ENCODE measurements at regions not wholly inside any gene's neighbourhood (a gene's known extent, or its start where the extent isn't known, plus 50 kb on each side); places are given as distances from the start of the nearest gene placed in this dataset.
A peak's percentile ranks its signal among the peaks of the same experiment; 100 is the strongest.
"Not testable (repeated sequence)": the region's sequence is repeated elsewhere in the genome, so short reads cannot be mapped to it uniquely, and the experiment has no call there.

DNA sequence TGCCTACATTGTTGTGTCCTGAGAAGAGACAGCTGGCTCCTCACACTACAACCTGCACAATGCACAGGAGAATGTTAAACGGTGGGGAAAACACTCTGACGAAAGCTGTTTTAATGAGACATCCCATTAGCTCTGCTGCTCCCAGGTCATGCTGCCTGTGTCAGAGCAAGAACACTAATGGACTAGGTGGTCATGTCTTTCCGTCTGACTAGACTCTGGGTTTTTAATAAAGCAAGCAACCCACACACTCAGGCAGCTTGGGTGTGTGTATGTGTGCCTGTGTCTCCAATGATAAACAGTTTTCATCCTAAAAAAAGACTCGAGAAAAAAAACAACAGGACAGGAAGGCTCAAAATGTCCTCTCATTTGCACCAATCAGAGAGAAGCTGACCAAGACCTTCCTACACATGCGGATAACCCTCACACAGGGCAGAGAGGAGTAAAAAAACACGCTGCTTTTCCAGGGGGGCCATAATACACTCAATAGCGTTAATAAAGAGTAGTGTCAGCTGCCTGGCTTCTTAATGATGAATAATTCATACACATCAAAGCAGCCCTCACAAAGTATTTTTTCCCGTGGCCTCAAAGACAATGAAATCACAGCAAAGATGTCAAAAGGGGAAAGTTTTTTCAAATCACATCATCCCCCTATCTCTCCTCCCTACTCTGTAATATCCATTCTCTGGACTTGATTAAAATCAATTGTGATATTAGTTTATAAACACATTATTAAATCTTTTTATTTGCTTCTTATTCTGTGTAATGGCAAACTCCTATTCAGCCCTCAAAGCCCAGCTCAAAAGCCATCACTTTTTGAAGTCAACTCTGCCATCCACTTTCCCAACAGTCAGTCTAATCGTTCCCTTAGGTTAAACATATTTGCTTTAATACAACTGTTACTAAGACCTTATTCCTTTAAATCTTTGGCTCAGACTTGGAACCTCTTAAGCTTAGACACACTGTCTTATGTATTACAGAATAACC is 244.2 kb upstream of the CDH11 start:
- no peak for DNase-seq (ENCODE audit: low read depth)

- DNase-seq (ENCODE audit: low read depth), result not testable (repeated sequence)
These were observed 234.9 kb upstream of the CDH11 start for GRCh38 chr16:65356721-65357120.

GRCh38 chr16:65355706-65356105 is 233.8 kb upstream of the CDH11 start:
- DNase-seq (ENCODE audit: low read depth), result no peak

DNA sequence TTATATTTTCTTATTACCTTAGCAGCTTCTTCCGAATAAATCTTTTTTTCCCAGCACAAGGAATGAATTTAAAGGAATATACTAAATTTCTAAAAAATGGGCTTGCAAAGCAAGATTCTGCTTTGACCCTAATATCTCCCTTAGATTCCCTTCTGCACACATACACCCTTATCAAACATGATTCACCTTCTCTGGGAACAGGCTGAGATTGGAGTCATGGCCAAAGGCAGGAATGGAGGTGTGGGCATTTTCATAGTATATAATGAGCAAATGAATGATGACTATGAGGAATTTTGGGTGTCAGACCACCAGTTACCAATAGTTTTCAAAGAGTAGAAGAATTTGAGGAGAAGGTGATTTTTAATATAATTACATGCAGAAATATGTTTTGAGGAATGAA is 231.3 kb upstream of the CDH11 start:
- DNase-seq (ENCODE audit: low read depth), result no peak

DNA sequence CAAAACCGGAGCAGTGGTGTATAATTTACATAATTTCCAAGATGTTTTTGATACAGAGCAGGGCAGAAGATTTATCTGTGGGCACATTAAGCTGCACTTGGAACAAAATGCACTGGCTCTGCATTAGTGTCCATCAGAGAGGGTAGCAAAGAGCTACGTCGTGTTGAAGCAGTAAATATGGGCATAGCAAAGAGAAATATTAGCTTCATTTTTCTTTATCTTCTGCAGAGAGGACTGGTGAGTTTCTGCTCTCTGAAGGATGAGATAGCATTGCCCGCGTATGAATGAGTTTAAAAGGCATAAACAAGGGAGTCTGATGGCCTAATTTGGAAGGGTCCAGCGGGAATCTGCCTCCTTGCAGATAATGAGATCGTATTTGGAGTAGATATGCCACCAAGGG is 227.8 kb upstream of the CDH11 start:
- no peak for DNase-seq (ENCODE audit: low read depth)

- no peak for DNase-seq (ENCODE audit: low read depth)
These were observed 221.7 kb upstream of the CDH11 start for GRCh38 chr16:65343556-65343955.

DNA sequence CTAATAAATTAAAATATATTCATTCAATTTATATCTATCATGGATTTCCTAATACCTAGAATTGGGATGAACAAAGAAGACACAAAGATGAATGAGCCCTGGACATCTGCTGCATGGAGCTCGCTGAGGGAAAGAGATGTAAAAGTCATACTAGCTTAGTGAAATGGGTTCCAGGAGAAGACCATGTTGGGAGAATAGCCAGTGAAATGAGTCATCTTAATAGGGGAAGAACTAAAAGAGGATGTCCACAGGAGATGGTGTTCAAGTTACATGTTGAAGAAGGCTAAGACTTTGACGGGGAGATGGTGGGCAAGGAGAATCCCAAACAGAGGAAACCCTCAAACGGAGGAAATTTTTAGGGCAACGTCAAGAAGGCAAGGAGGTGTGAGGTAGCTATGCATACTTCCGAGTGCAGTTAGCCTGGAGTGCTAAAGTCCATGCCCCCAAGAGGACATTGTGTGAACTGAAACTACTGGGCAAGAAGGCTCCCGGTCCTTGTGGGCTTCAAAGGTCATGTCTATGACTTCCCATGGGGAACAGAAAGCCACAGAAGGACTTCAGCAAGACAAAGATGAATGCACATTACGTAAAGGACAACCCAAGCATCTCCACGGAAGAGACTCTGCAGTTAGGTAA is 220.5 kb upstream of the CDH11 start:
- DNase-seq (ENCODE audit: low read depth), result no peak

DNA sequence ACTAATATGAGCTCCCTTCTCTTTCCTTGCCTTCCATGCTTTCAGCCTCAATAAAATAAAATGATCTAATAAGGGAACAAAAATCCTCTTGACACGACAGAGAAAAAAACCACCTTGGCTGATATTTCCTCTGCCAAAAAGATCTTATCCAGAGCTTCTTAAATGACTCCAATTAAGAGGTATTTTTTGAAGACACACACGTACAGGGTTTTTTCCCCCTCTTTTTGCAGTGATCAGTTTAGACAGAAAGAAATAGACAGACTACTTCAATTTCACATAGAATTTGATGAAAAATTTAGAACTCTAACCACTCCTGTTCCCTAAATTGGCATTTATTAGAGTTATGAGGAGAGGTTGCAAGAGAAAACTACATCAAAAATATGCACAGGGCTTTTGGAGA is 217.2 kb upstream of the CDH11 start:
- no peak for DNase-seq (ENCODE audit: low read depth)

DNA sequence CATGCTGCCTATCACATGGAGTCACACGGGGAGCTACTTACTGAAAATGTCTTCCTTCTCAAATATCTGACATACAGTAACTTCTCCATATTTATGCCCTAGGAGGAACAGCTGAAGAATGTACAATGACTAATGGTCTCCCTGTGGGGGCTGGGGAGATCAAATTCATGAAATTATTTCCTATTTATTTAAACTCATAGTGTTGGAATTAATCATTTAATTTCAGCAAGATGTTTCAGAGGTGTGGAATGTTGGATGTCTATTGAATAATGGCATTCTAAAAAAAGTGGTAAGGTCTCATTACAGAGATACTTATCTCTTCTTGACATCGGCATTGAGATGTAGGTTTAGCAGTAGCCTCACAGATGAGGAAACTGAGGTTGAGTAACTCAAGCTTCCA is 214.3 kb upstream of the CDH11 start:
- no peak for DNase-seq (ENCODE audit: low read depth)

DNA sequence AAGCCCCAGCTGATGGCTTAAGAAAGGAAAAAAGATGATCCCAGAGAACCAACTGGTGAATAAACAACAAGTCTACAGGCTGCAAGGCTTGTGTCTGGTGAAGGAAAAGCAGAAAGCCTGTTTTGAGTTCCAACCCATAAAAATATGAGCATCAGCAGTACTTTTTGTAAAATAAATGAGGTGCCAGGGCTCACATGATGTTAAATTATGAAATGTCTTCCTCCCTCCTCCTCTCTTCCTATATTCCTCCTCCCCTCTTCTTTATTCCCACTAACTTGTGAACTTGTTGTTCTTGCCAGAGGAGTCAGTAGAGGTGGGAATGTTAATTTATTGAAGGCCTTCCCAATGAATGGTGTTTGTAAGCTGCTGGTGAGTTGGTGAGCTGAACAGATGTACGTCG is 212.2 kb upstream of the CDH11 start:
- no peak for DNase-seq (ENCODE audit: low read depth)

DNA sequence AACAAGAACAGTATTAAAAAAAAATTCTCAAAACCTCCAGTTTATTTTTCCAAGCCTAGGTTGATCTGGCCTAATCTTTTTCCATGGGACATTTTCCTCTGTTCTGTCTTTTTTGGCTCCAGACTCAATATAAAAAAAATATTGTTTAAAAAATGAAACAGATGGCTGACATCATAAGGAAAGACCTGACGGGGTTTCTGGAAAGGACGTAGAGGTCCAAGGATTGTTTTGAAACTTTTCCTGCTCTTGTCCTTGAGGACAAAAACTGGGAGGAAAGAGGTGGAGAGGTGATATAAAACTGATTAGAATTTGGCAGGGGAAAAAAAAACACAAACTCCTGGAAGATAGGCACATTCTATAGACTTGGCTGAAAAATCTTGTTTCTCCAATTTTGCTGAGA is 211.4 kb upstream of the CDH11 start:
- no peak for DNase-seq (ENCODE audit: low read depth)

GRCh38 chr16:65327346-65327745 is 205.5 kb upstream of the CDH11 start:
- DNase-seq (ENCODE audit: low read depth), result no peak

GRCh38 chr16:65323655-65324237 is 201.9 kb upstream of the CDH11 start:
- DNase-seq (ENCODE audit: low read depth), result no peak

- no peak for DNase-seq (ENCODE audit: low read depth)
These were observed 197.9 kb upstream of the CDH11 start for GRCh38 chr16:65319621-65320231.

DNA sequence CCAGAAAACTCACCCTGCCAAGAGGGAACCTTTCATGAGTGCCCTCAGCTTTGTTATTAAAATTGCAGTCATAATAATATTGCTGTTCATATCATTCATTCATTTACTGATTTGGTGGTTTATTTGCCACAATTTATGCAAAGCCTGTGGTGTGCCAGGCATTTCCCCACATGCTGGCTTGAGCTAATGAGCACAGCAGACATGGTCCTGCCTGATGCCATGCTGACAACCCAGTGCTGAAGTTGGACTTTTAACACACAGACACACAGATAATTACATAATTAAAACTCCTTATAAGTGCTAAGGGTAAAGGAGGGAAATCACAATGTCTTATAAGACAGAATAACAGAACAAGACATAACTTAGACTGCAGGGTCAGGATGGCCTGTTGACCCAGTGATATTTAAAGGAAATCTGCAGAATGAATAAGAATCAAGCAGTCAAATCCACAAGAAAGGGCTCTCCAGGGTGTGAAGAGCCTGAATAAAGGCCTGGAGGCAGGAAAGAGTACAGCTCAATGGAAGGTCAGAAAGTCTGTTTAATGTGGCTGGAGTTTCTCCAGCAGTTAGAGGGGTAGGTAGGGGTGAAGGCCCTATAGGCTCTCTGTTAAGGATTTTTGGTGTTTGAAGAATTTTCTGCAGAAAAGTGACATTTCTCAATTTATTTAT is 196.9 kb upstream of the CDH11 start:
- no peak for DNase-seq (ENCODE audit: low read depth)

DNA sequence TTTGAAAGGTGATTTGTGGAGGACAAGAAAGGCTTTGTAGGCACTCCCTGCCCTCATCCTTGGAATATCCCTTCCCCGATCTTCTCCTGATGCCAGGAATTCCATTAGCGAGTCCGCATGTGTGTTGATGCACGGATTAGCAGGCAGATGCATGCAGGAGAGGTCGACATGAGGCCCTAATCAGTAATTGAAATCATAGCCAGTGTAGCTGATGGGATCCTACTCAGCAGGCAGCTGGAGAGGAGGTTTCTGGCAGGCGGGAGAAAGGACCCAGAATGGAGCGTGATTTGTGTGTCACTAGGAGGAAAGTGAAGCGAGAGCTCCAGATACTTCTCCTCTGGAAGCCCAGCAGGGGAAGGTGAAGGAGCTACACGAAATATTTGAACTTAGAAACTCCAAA is 196.3 kb upstream of the CDH11 start:
- no peak for DNase-seq (ENCODE audit: low read depth)

GRCh38 chr16:65316808-65317207 is 194.9 kb upstream of the CDH11 start:
- no peak for DNase-seq (ENCODE audit: low read depth)

DNA sequence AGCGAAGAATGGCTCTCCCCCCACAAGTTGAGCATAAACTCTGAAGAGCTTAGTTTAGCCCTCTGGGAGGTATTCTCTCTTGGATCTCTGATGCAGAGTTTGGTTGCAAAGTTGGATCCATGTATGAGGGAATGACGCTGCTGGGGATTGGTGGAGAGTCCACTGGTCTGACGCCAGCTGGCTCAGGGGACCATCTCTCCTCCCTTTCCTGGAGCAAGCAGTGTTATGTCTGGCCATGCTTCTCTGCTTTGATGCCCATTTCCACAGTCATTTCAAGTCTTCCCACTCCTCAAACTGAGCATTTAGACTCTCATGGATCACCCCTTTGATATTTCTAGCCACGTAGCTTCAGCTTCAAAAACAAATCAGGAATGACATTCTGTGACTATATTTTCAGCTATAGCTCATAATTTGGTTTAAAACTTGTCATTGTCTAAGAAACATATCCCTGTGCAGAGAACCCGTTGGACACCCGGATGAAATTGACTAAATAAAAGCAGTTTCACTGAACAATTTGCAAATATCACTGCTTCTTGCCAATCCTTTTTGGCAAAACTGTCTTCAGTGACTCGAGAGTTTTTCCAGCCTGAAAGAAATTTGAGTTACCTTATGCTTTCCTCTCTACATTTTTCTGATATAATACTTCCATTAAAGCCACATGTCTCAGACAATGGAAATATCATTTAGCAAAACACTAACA is 193.4 kb upstream of the CDH11 start:
- no peak for DNase-seq (ENCODE audit: low read depth)

DNA sequence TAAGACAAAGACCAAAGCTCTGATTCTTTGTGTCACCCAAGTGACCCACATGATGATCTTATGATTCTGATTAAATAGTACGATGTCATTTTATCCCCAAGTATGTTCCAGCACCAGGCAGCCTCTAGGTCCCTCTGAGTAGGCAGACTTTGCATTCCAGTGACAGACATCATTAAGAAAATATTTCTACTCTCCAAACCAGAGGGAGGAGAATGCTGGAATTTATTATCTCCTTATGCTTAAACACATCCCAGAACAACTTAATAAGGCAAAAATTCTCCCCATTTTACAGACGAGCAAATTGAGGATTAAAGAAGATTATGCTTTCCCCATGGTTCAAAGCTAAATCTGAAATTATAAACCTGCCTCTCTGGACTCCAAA is 192.8 kb upstream of the CDH11 start:
- no peak for DNase-seq (ENCODE audit: low read depth)

DNA sequence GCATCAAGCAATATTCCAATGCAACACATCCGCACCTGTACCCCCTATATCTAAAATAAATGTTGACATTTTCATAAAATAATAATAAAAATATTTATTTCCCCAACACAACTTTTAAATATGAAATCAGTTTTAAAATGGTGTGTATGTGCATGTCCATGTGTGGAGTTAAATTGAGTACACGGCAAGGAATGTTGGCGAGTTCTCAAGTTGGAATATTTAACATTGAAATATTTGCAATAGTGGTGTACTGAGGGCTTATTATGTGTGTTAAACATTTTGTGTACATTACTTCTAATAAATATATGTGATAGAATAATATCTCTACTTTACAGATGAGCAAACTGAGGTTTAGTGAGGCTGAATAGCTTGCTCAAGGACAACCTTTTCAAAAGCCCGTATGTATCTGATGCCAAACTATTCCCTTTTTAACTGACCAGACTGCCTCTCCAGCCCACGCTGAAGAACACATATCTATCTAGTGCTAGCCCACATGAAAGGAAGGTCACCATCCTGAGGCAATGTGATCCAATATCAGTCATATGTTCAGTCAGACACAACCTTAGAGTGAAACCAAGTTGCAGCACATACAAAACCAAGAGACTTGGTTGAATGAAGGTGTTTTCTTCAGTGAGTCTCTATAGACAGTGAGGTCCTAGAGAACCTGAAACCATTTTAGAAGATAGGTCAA is 192.2 kb upstream of the CDH11 start:
- DNase-seq (ENCODE audit: low read depth), result no peak

DNA sequence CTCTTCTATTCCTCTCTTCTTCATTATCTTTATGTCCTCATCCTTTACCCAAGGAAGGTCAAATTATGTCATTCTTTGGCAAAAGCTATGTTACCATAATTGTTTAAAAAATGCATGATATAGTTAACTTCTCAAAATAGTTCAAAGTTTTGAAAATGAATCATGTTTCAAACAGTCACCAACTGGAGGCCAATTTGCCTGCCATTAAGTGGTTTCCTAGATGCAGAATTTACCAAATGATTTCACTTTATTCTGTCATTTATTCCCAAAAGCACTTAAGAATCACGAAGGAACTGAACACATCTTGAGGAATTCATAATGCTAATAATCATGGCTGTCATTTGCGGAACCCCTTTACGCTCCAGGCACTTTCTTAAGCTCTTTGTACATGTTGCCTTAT is 190.9 kb upstream of the CDH11 start:
- DNase-seq (ENCODE audit: low read depth), result peak; percentile 51
